Bronchial epithelial cell (primary cell): ENCODE measurements at regions not wholly inside any gene's neighbourhood (a gene's known extent, or its start where the extent isn't known, plus 50 kb on each side); places are given as distances from the start of the nearest gene placed in this dataset.

Source experiments
- DNase-seq: peaks from one replicate; pipeline ENCODE4 v3.0.0-alpha.2; 2010; ENCODE audit warnings: low read depth
- FAIRE-seq: peaks from 2 replicates; lab custom pipeline; 2011; peaks lifted over from hg19 to GRCh38; lab: Jason Lieb, UNC
- H3K27me3 ChIP-seq: 2 replicates; pipeline ENCODE4 v1.5.1; 2011; ENCODE audit warnings: low read length; ENCODE audit not compliant: control insufficient read depth, insufficient read depth
- H3K36me3 ChIP-seq: 2 replicates; pipeline ENCODE4 v1.5.1; 2011; ENCODE audit warnings: low read length; ENCODE audit not compliant: control insufficient read depth, insufficient read depth
- H3K4me3 ChIP-seq: 2 replicates; pipeline ENCODE4 v1.5.1; 2011; ENCODE audit warnings: mild to moderate bottlenecking, low read depth, low read length, control low read depth
- CTCF ChIP-seq: IDR thresholded peaks from 2 replicates; pipeline ENCODE4 v1.5.1; 2011; ENCODE audit warnings: mild to moderate bottlenecking, moderate library complexity, low read length, control low read depth, inconsistent platforms; ENCODE audit not compliant: insufficient read depth, severe bottlenecking

- no peak for TF ChIP-seq CTCF
- DNase-seq, result no peak
- H3K36me3 ChIP-seq, result no peaks in the 10 kb centered on the region
- H3K4me3 ChIP-seq, result no peak overlapping the region
- no peak for FAIRE-seq
- no peaks in the 10 kb centered on the region for H3K27me3 ChIP-seq
Measured at GRCh38 chr11:114847306-114847975, 169.1 kb downstream of the NXPE2 start.

- DNase-seq (no peak), FAIRE-seq (no peak)
- no peak overlapping the region for H3K4me3 ChIP-seq
- H3K36me3 ChIP-seq, result no peaks in the 10 kb centered on the region
- no peaks in the 10 kb centered on the region for H3K27me3 ChIP-seq
- no peak for TF ChIP-seq CTCF
Measured at GRCh38 chr11:114848027-114848426, 169.7 kb downstream of the NXPE2 start.

GRCh38 chr11:114857281-114857680, 179.0 kb downstream of the NXPE2 start:
- no peak for TF ChIP-seq CTCF
- DNase-seq (no peak), FAIRE-seq (no peak)
- Histone ChIP-seq H3K4me3 (no peak overlapping the region), H3K27me3 (no peaks in the 10 kb centered on the region), H3K36me3 (no peaks in the 10 kb centered on the region)

GRCh38 chr11:114864896-114865295, 186.6 kb downstream of the NXPE2 start:
- TF ChIP-seq CTCF, result no peak
- DNase-seq (no peak), FAIRE-seq (no peak)
- Histone ChIP-seq H3K36me3 (no peaks in the 10 kb centered on the region), H3K4me3 (no peak overlapping the region), H3K27me3 (no peaks in the 10 kb centered on the region)

GRCh38 chr11:114876234-114876633, 197.9 kb downstream of the NXPE2 start:
- DNase-seq (no peak), FAIRE-seq (no peak)
- Histone ChIP-seq H3K27me3 (no peaks in the 10 kb centered on the region), H3K36me3 (no peaks in the 10 kb centered on the region), H3K4me3 (no peak overlapping the region)
- no peak for TF ChIP-seq CTCF

- H3K4me3 ChIP-seq, result no peak overlapping the region
- no peak for FAIRE-seq
- TF ChIP-seq CTCF, result no peak
Measured at GRCh38 chr11:114877976-114878375, 199.6 kb downstream of the NXPE2 start.

More at GRCh38 chr11:114877976-114878375, 199.6 kb downstream of the NXPE2 start:
- H3K36me3 ChIP-seq, result no peaks in the 10 kb centered on the region
- H3K27me3 ChIP-seq, result no peaks in the 10 kb centered on the region
- no peak for DNase-seq
